ENCODE measurements at regions not wholly inside any gene's neighbourhood (a gene's known extent, or its start where the extent isn't known, plus 50 kb on each side); places are given as distances from the start of the nearest gene placed in this dataset.

DNA sequence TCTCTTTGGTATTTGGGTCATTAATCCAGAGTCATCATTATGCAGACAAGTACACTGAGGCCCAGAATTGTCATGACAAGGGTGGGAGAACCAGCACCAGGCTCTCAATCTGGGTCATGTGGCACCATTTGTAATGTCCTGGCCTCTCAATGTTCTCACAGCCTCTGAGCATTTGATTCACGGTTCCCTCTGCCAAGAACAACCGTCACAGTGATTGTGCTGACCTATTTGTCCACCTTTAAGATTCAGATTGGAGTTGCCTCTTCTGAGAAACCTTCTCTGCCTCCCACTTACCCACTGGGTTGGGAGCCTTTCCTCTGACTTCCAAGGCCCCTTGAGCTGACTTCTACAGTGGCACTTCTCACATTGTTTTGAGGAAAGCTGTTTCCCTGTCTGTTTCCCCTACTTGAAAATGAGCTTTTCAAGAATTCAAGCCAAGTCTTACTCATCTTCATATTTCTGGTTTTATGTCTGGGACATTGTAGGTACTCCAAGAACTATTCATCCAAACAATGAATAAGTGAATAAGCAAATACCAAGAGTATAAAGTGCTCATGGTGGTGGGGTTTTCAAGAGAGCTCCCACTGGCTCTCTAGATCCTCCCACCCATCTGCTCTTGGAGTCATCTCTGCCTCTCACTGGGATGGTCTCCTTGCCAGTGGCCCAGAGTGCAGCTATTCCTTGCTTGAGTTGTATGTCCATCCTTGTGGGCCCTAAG is 126.4 kb upstream of the E2F8 start:
- no peak overlapping the region for H3K27ac ChIP-seq
- no peak for DNase-seq (ENCODE audit: low spot score)
- ChIA-PET CTCF (interaction anchor here (0.6 to 0.8 kb wide), 2 partner anchors 187 to 1584 kb away, joined by 3 to 4 read pairs; no protein-coding TSS in a partner anchor), POLR2A (ENCODE audit: low non-redundant PET) (no interaction called here)
- TF ChIP-seq, protein P1, sequence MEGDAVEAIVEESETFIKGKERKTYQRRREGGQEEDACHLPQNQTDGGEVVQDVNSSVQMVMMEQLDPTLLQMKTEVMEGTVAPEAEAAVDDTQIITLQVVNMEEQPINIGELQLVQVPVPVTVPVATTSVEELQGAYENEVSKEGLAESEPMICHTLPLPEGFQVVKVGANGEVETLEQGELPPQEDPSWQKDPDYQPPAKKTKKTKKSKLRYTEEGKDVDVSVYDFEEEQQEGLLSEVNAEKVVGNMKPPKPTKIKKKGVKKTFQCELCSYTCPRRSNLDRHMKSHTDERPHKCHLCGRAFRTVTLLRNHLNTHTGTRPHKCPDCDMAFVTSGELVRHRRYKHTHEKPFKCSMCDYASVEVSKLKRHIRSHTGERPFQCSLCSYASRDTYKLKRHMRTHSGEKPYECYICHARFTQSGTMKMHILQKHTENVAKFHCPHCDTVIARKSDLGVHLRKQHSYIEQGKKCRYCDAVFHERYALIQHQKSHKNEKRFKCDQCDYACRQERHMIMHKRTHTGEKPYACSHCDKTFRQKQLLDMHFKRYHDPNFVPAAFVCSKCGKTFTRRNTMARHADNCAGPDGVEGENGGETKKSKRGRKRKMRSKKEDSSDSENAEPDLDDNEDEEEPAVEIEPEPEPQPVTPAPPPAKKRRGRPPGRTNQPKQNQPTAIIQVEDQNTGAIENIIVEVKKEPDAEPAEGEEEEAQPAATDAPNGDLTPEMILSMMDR (conservative IDR thresholded peaks at IDR 0.05; ENCODE audit: low read depth) = no peak

DNA sequence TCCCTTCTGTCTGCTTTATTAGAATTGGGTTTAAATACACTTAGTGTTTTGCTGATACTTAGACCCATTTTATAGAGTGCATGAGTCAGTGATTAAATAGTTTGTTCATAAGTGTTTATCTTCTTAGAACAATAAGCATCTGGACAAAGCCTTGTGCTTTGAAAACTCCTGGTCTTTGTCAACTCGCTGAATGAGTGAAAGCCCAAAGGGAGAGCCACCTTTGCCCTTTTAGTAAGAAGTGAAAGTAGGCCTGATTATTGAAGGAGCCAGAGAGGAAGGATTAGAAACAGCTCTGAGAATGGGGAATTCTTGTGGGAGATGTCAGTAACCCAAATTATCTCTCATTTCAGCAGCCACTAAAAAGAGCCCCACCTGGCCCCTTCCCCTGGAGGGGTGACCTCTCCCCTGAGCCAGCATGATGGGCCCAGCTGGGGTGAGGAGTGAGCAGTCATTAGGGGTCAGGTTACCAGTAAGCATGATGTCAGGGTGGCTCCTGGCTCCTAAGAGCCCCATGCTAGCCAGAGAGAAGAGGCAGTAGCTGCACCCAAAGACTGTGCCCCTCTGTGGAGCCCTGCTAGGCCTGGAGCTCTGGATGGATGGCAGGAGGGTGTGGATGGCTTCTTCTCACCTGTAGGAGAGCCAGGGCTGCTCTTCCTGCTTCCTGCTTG is 125.1 kb upstream of the E2F8 start:
- CTCF ChIA-PET = no interaction called here
- POLR2A ChIA-PET (ENCODE audit: low non-redundant PET) = no interaction called here
- H3K27ac ChIP-seq = no peak overlapping the region
- TF ChIP-seq, protein P1 (conservative IDR thresholded peaks at IDR 0.05; ENCODE audit: low read depth) = no peak
- no peak for DNase-seq (ENCODE audit: low spot score)

DNA sequence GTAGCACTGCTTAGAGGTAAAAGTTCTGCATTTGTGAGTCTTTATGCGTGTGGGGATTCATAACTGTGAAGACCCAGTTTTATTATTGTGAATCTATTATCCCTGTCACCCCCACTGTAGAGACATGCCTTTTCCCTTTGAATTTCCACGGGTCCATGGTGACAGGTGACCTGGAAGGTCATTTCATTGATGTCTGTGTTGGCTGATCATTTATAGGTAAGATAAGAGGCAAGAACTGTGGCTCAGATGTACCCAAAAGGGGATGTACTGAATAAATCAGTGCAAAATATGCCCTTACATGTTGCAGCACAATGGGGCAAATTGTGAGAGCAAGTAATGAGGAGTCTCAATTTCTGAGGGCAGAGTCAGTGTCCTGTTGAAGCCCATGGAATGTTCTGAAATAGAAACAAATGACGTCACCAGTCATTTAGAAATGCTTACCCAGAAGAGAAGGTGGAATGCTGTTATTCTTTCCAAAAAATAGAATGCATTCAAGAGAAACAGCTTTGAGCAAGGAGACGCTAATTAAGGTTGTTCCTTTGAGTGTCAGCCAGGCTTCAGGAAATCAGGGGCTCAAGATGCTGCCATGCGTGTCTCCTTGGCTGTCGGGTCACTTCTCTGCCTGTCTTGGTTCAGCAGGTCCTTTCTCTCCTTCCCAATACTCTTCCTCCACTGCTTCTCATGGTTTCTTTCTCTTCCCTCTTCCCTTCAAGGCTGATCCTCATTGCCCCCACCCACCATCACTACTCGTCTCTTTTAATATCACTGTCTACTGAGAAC is 118.7 kb upstream of the E2F8 start:
- H3K27ac ChIP-seq = no peak overlapping the region
- DNase-seq (ENCODE audit: low spot score) = no peak
- ChIA-PET CTCF (no interaction called here), POLR2A (ENCODE audit: low non-redundant PET) (no interaction called here)
- TF ChIP-seq, protein P1 (conservative IDR thresholded peaks at IDR 0.05; ENCODE audit: low read depth) = no peak

DNA sequence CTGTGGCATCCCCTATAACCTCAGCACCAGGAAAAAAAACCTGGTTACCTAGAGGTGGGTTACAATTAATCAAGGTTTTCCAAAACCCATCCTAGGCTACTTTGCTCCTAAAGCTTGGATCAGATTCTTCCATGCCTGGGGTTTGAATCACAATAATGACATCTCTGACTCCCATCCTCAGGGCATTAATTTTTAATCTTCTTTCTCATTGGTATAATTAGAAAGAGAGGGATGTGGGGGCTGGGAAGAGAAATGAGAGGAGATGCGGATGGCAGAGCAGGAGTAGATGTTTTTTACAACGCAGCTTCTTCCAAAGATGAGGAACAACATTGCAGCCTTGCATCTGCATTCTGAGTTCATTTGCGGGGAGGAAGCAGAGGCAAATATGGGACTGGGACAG is 117.2 kb upstream of the E2F8 start:
- no peak overlapping the region for H3K27ac ChIP-seq
- no peak for DNase-seq (ENCODE audit: low spot score)
- POLR2A ChIA-PET (ENCODE audit: low non-redundant PET) = no interaction called here
- TF ChIP-seq, protein P1 (conservative IDR thresholded peaks at IDR 0.05; ENCODE audit: low read depth) = no peak
- CTCF ChIA-PET = no interaction called here

DNA sequence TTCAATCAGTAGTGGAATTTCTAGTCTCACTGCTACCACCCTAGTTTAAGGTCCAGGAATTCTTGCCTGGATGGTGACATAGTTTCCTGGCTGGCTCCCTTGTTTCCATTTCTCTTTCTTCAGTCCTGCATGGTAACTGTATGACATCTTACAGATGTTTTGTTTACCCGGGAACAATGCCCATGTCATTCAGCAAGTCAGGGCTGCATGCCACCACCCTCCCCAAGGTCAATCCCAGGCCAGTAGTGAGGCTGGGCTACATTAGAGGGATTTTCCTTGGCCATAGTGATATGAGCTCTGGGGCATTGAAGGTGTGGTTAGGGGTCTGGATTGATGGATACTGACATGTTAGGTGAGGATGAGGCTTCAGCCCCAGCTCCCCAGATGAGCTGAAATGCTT is 114.9 kb upstream of the E2F8 start:
- ChIA-PET CTCF (interaction anchor here (0.6 kb wide), 1 partner anchor 41 kb away, joined by 3 read pairs; no protein-coding TSS in a partner anchor), POLR2A (ENCODE audit: low non-redundant PET) (no interaction called here)
- DNase-seq (ENCODE audit: low spot score) = no peak
- TF ChIP-seq, protein P1 (conservative IDR thresholded peaks at IDR 0.05; ENCODE audit: low read depth) = no peak
- no peak overlapping the region for H3K27ac ChIP-seq

DNA sequence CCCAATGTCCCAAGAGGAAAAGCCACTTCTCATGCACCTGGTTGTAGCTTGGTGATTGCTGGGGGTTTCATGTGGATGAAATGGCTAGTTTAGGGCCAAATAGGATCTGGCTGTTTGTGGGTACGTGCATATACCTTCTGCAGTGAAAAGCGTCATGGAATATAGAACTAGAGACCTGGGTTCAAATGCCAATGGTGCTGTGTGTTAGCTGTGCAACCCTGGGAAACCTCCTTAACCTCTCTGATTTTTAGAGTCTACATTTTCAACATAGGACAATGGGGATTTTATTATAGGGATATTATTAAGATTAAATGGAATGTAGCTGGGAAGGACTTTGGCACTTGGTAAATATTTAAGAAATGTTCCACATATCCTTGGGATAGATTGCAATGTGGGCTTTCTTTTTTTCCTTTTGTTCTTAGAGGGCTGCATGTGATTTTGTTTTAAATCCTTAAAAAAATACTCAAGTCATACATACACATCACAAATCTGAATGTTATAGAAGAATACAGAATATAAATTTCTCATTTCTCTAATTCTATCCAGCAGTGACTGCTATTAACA is 112.6 kb upstream of the E2F8 start:
- ChIA-PET POLR2A (ENCODE audit: low non-redundant PET) (no interaction called here), CTCF (no interaction called here)
- H3K27ac ChIP-seq = no peak overlapping the region
- DNase-seq (ENCODE audit: low spot score) = no peak
- TF ChIP-seq, protein P1 (conservative IDR thresholded peaks at IDR 0.05; ENCODE audit: low read depth) = no peak
